ENCODE measurements at regions not wholly inside any gene's neighbourhood (a gene's known extent, or its start where the extent isn't known, plus 50 kb on each side); places are given as distances from the start of the nearest gene placed in this dataset.

- no peak for ATAC-seq
- H3K27me3 ChIP-seq (ENCODE audit: insufficient read depth, low read length) = no peaks in the 10 kb centered on the region
- ChIA-PET CTCF (no interaction called here), POLR2A (no interaction called here), RAD21 (ENCODE audit: low non-redundant PET in 1 of 2, low total read pairs in 2 of 2, uncharacterized antibody in 2 of 2, unreplicated experiment in 2 of 2) (no interaction called here)
- H3K9me2 ChIP-seq (ENCODE audit: insufficient read depth) = no peaks in the 10 kb centered on the region
- no peaks in the 10 kb centered on the region for H3K79me2 ChIP-seq (ENCODE audit: insufficient read depth, low read length)
- no peak overlapping the region for H3K27ac ChIP-seq (ENCODE audit: low read depth, low read length)
- H2AFZ ChIP-seq (ENCODE audit: low read depth, low read length, poor library complexity, severe bottlenecking) = no peak overlapping the region
- intact Hi-C loops (cut with micrococcal nuclease) = no loop called here
- H4K20me1 ChIP-seq (ENCODE audit: insufficient read depth) = no peaks in the 10 kb centered on the region
- TF ChIP-seq REST (IDR thresholded peaks at IDR 0.05; ENCODE audit: low read depth) = no peak
- TF ChIP-seq ZBTB33 (IDR thresholded peaks at IDR 0.05; ENCODE audit: extremely low read depth, insufficient replicate concordance, low read length) = no peak
- TF ChIP-seq ZFX (IDR thresholded peaks at IDR 0.05) = no peak
- no peak for TF ChIP-seq CTCF (IDR thresholded peaks at IDR 0.05 in 2 of 3, conservative IDR thresholded peaks at IDR 0.05 in 1 of 3; ENCODE audit: borderline replicate concordance in 1 of 3, insufficient read depth in 1 of 3, low read depth in 2 of 3, low read length in 2 of 3)
- no peak for TF ChIP-seq ATF3 (IDR thresholded peaks at IDR 0.05)
- no peak for TF ChIP-seq POLR2AphosphoS5 (IDR thresholded peaks at IDR 0.05; ENCODE audit: low read depth, low read length)
- no peak for TF ChIP-seq SP1 (IDR thresholded peaks at IDR 0.05; ENCODE audit: low read depth)
- no peak for TF ChIP-seq TCF7L2 (IDR thresholded peaks at IDR 0.05; ENCODE audit: borderline replicate concordance, extremely low read depth, insufficient read depth, insufficient read length)
- no peak for TF ChIP-seq ELF1 (IDR thresholded peaks at IDR 0.05; ENCODE audit: borderline replicate concordance, low read depth)
- no peak for TF ChIP-seq MAX (IDR thresholded peaks at IDR 0.05)
- TF ChIP-seq RAD21 (IDR thresholded peaks at IDR 0.05; ENCODE audit: low read depth) = no peak
- no peak for TF ChIP-seq SRF (IDR thresholded peaks at IDR 0.05; ENCODE audit: low read depth)
- TF ChIP-seq ZNF274 (IDR thresholded peaks at IDR 0.05; ENCODE audit: low read depth, low read length) = no peak
- TF ChIP-seq FOSL1 (IDR thresholded peaks at IDR 0.05; ENCODE audit: low read depth) = no peak
- H3K4me3 ChIP-seq (replicated peaks in 1 of 2; ENCODE audit: low read depth in 1 of 2, low read length in 2 of 2) = no peak overlapping the region
- no peak overlapping the region for H3K9ac ChIP-seq (ENCODE audit: low read length)
- BruUV-seq (replicated peaks) = no TSS peak
- no peak for DNase-seq (ENCODE audit: low read depth, low spot score)
- no peak overlapping the region for H3K4me2 ChIP-seq (ENCODE audit: low read length)
- no peaks in the 10 kb centered on the region for H3K4me1 ChIP-seq (ENCODE audit: control insufficient read depth in 1 of 2, insufficient read depth in 2 of 2, low read length in 2 of 2)
- no peaks in the 10 kb centered on the region for H3K36me3 ChIP-seq (ENCODE audit: control insufficient read depth in 1 of 2, insufficient read depth in 2 of 2, low read length in 2 of 2)
- H3K9me3 ChIP-seq (ENCODE audit: control insufficient read depth in 1 of 2, insufficient read depth in 1 of 2, low read depth in 1 of 2, low read length in 2 of 2) = peaks cover 0 to 3% of the 10 kb centered on the region in 2 experiments; a peak in 1 of 4 replicates
Measured at GRCh38 chr6:163683105-163683622, 268.6 kb downstream of the QKI start.
